Erythroblast (primary cell): ENCODE measurements at regions not wholly inside any gene's neighbourhood (a gene's known extent, or its start where the extent isn't known, plus 50 kb on each side); places are given as distances from the start of the nearest gene placed in this dataset.

ENCODE experiments used
- GATA1 ChIP-seq: IDR thresholded peaks from 2 replicates; pipeline ENCODE4 v1.6.1; 2011; ENCODE audit warnings: low read depth, mild to moderate bottlenecking, control low read depth, low read length, moderate library complexity
- POLR2A ChIP-seq: IDR thresholded peaks from 2 replicates; pipeline ENCODE4 v1.6.1; 2011; ENCODE audit warnings: mild to moderate bottlenecking, low read length

- TF ChIP-seq POLR2A (no peak), GATA1 (no peak)
Observed at GRCh38 chr12:56840922-56841321, 77.8 kb downstream of the HSD17B6 start.
